Sigmoid colon (tissue), 6 donors: ENCODE measurements at regions not wholly inside any gene's neighbourhood (a gene's known extent, or its start where the extent isn't known, plus 50 kb on each side); places are given as distances from the start of the nearest gene placed in this dataset.
"Not testable (repeated sequence)": the region's sequence is repeated elsewhere in the genome, so short reads cannot be mapped to it uniquely, and the experiment has no call there.

Experiments used
- DNase-seq: peaks from one replicate; pipeline ENCODE4 v3.0.0-alpha.2; 2019
- H3K27ac ChIP-seq, 4 donors: fragments of 200-600 bp; sonication (generic); one replicate each; pipeline ENCODE4 v1.5.1; 2016 to 2019; ENCODE audit warnings: mild to moderate bottlenecking in 1 of 4
- H3K27me3 ChIP-seq, 3 donors: fragments of 200-600 bp; sonication (generic); one replicate each; pipeline ENCODE4 v1.5.1; 2019; ENCODE audit warnings: mild to moderate bottlenecking in 1 of 3
- H3K36me3 ChIP-seq, 4 donors: fragments of 200-600 bp; sonication (generic); one replicate each; pipeline ENCODE4 v1.5.1; 2016 to 2019
- H3K4me1 ChIP-seq, 4 donors: fragments of 200-600 bp; sonication (generic); one replicate each; pipeline ENCODE4 v1.5.1; 2017 to 2019
- H3K4me3 ChIP-seq, 4 donors: fragments of 200-600 bp; sonication (generic); one replicate each; pipeline ENCODE4 v1.5.1; 2017 to 2019; ENCODE audit warnings: mild to moderate bottlenecking in 2 of 4, moderate library complexity in 1 of 4
- H3K9me3 ChIP-seq, 4 donors: fragments of 200-600 bp in 3 of 4; sonication (generic) in 3 of 4; one replicate each; pipeline versions ENCODE4 v1.5.1 to v1.6.1; 2013 to 2019
- CTCF ChIP-seq, 4 experiments: fragments of 450-650 bp in 3 of 4; fragments of 200-600 bp in 1 of 4; IDR thresholded peaks; one replicate each; pipeline ENCODE4 v1.5.1; 2016 to 2019; ENCODE audit warnings: antibody characterized with exemption in 4 of 4, mild to moderate bottlenecking in 3 of 4, moderate library complexity in 2 of 4
- EP300 ChIP-seq, 4 donors: sonication (generic); formaldehyde crosslinking; IDR thresholded peaks; one replicate each; pipeline ENCODE4 v1.6.1; 2017; ENCODE audit warnings: antibody characterized with exemption in 4 of 4
- POLR2A ChIP-seq, 2 donors: fragments of 450-650 bp; IDR thresholded peaks; one replicate each; pipeline ENCODE4 v1.6.1; 2016; ENCODE audit warnings: antibody characterized with exemption in 2 of 2, mild to moderate bottlenecking in 2 of 2, moderate library complexity in 2 of 2
- POLR2AphosphoS5 ChIP-seq, 4 donors: sonication (generic); formaldehyde crosslinking; IDR thresholded peaks; one replicate each; pipeline ENCODE4 v1.6.1; 2017; ENCODE audit warnings: antibody characterized with exemption in 4 of 4
- WGBS, 2 donors: extraction: QIAGEN DNeasy Blood & Tissue Kit; methylation state at CpG; one replicate each; pipeline ENCODE4 v1.1.7; 2013; 5-methylcytosine and 5-hydroxymethylcytosine counted together
- intact Hi-C: fragments of 100-400 bp; cut with DNase I; formaldehyde crosslinking; loops from one replicate; pipeline ENCODE4 v1.15.1; 2023
- donor health status: healthy with polysubstance abuse.
- donor health status: healthy.

GRCh38 chr11:38667359-38667758 lies 2069.3 kb upstream of the RAG2 start:
- DNase-seq: no peak
- Histone ChIP-seq H3K36me3 (no peaks in the 10 kb centered on the region), H3K27ac (no peak overlapping the region), H3K4me3 (no peak overlapping the region), H3K27me3 (no peaks in the 10 kb centered on the region), H3K9me3 (no peaks in the 10 kb centered on the region), H3K4me1 (no peaks in the 10 kb centered on the region)
- WGBS, 2 donors: 94% methylated on average over 10 of the region's 10 CpGs
- intact Hi-C loops: no loop called here
- TF ChIP-seq CTCF (IDR thresholded peaks at IDR 0.05): no peak
- no peak for TF ChIP-seq POLR2AphosphoS5 (IDR thresholded peaks at IDR 0.05)
- no peak for TF ChIP-seq POLR2A (IDR thresholded peaks at IDR 0.05)
- TF ChIP-seq EP300 (IDR thresholded peaks at IDR 0.05): no peak

GRCh38 chr11:38648604-38649003 lies 2050.6 kb upstream of the RAG2 start:
- Histone ChIP-seq H3K27me3 (no peaks in the 10 kb centered on the region), H3K4me3 (no peak overlapping the region), H3K4me1 (no peaks in the 10 kb centered on the region), H3K27ac (no peak overlapping the region), H3K36me3 (no peaks in the 10 kb centered on the region), H3K9me3 (no peaks in the 10 kb centered on the region)
- WGBS, 2 donors: 50 to 66% methylated on average over 3 of the region's 3 CpGs
- intact Hi-C loops: no loop called here
- no peak for TF ChIP-seq POLR2AphosphoS5 (IDR thresholded peaks at IDR 0.05)
- TF ChIP-seq EP300 (IDR thresholded peaks at IDR 0.05): no peak
- TF ChIP-seq POLR2A (IDR thresholded peaks at IDR 0.05): no peak
- no peak for TF ChIP-seq CTCF (IDR thresholded peaks at IDR 0.05)
- no peak for DNase-seq

- Histone ChIP-seq H3K36me3 (no peaks in the 10 kb centered on the region), H3K27ac (no peak overlapping the region), H3K9me3 (no peaks in the 10 kb centered on the region), H3K27me3 (no peaks in the 10 kb centered on the region), H3K4me3 (no peak overlapping the region), H3K4me1 (no peaks in the 10 kb centered on the region)
- intact Hi-C loops: no loop called here
- DNase-seq: no peak
- TF ChIP-seq POLR2AphosphoS5 (IDR thresholded peaks at IDR 0.05) (no peak), EP300 (IDR thresholded peaks at IDR 0.05) (no peak), CTCF (IDR thresholded peaks at IDR 0.05) (no peak)
- WGBS, 2 donors: 76 to 82% methylated on average over 3 of the region's 3 CpGs
Measured at GRCh38 chr11:38646382-38646781, 2048.3 kb upstream of the RAG2 start.

GRCh38 chr11:38640854-38641253 lies 2042.8 kb upstream of the RAG2 start:
- H3K4me3 ChIP-seq: no peak overlapping the region
- TF ChIP-seq CTCF (IDR thresholded peaks at IDR 0.05) (no peak), POLR2AphosphoS5 (IDR thresholded peaks at IDR 0.05) (no peak), EP300 (IDR thresholded peaks at IDR 0.05) (no peak), POLR2A (IDR thresholded peaks at IDR 0.05) (no peak)
- no peak for DNase-seq
- 81 to 85% methylated on average over 1 of the region's 1 CpG for WGBS, 2 donors
- H3K9me3 ChIP-seq: peaks cover 0 to 3% (median 0%) of the 10 kb centered on the region in 4 donors
- no peaks in the 10 kb centered on the region for H3K27me3 ChIP-seq
- no peaks in the 10 kb centered on the region for H3K36me3 ChIP-seq
- intact Hi-C loops: no loop called here
- H3K4me1 ChIP-seq: no peaks in the 10 kb centered on the region
- no peak overlapping the region for H3K27ac ChIP-seq

GRCh38 chr11:38612701-38613100 lies 2014.7 kb upstream of the RAG2 start:
- no peak for DNase-seq
- H3K9me3 ChIP-seq: peaks cover 0 to 2% (median 0%) of the 10 kb centered on the region in 4 donors
- TF ChIP-seq POLR2AphosphoS5 (IDR thresholded peaks at IDR 0.05) (no peak), EP300 (IDR thresholded peaks at IDR 0.05) (no peak), CTCF (IDR thresholded peaks at IDR 0.05) (no peak), POLR2A (IDR thresholded peaks at IDR 0.05) (no peak)
- H3K27me3 ChIP-seq: no peaks in the 10 kb centered on the region
- H3K4me3 ChIP-seq: no peak overlapping the region
- H3K36me3 ChIP-seq: no peaks in the 10 kb centered on the region
- no peak overlapping the region for H3K27ac ChIP-seq
- intact Hi-C loops: no loop called here
- no peaks in the 10 kb centered on the region for H3K4me1 ChIP-seq

- DNase-seq, H3K4me1 ChIP-seq, H3K9me3 ChIP-seq, H3K4me3 ChIP-seq, H3K27ac ChIP-seq, intact Hi-C loops, H3K36me3 ChIP-seq, H3K27me3 ChIP-seq: not testable (repeated sequence)
- WGBS, 2 donors: 56 to 82% methylated on average over 2 of the region's 2 CpGs
Measured at GRCh38 chr11:38601371-38601770, 2003.3 kb upstream of the RAG2 start.
